GM12865 (cell line): ENCODE measurements at regions not wholly inside any gene's neighbourhood (a gene's known extent, or its start where the extent isn't known, plus 50 kb on each side); places are given as distances from the start of the nearest gene placed in this dataset.
"Not testable (repeated sequence)": the region's sequence is repeated elsewhere in the genome, so short reads cannot be mapped to it uniquely, and the experiment has no call there.

Experiments used
- DNase-seq: peaks from one replicate; pipeline ENCODE4 v3.0.0; 2010; ENCODE audit warnings: low read depth
- H3K4me3 ChIP-seq: 2 replicates; pipeline ENCODE4 v1.5.1; 2011; ENCODE audit warnings: mild to moderate bottlenecking, low read depth, low read length, control low read depth
- CTCF ChIP-seq: IDR thresholded peaks from 2 replicates; pipeline ENCODE4 v1.5.1; 2011; ENCODE audit warnings: low read length, control low read depth, low read depth, inconsistent platforms; ENCODE audit not compliant: insufficient read depth; ENCODE audit errors: missing control alignments

DNA sequence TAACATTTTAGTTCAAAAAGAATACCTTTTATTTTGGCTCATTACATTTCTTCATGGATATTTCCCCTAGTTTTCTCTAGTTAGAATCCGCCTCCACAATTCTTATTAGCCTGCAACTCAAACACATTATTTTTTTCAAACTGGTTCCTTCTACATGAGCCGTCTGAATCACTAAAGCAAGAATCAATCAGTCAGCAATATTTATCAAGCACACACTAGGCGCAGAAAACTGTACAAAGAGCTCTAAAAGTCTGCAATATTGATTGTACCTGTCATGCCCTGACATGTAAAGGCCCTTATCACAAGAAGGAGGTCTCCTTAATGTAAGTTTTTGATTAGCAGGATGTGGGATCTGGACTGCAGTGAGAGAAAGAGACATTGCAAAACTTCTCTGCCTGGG lies 94.8 kb upstream of the CENPE start:
- no peak for DNase-seq
- no peak for TF ChIP-seq CTCF
- H3K4me3 ChIP-seq = no peak overlapping the region

GRCh38 chr4:103292373-103292772 lies 94.2 kb upstream of the CENPE start:
- no peak for TF ChIP-seq CTCF
- no peak for DNase-seq
- no peak overlapping the region for H3K4me3 ChIP-seq

DNA sequence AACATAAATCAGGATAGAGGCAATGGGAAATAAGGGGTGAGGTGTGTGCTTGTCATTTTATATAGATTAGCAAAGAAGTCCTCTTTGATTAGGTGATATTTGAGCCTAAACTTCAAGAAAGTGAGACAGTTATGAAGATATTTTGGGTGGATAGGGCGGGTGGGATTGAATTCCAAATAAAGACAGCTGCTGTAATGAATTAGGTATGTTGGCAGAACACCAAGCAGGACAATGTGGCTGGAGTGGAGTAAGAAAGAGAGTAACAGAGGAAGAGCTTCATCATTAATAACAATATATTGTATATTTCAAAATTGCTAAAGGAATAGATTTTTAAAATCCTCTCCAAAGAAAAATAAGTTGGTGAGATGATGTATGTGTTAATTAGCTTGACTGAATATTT lies 91.0 kb upstream of the CENPE start:
- TF ChIP-seq CTCF = no peak

DNA sequence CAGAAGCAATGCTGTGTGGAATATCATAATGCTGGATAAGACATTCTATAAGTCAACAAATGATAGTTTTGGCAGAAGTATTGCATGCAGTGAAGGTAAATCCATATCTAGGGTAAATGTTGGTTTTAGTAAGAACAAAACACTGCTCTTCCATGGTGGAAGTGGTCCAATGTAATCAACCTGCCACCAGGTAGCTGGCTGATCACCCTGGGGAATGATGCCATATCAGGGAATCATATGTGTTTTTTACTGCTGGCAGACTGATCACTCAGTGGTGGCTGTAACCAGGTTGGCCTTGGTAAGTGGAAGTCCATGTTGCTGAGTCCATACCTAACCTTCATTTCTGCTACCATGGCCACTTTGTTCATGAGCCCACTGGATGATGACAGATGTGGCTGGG lies 74.0 kb upstream of the CENPE start:
- no peak for DNase-seq
- TF ChIP-seq CTCF = no peak
- no peak overlapping the region for H3K4me3 ChIP-seq

More for the DNA sequence above, 91.0 kb upstream of the CENPE start:
- H3K4me3 ChIP-seq = no peak overlapping the region
- DNase-seq = no peak

- H3K4me3 ChIP-seq = no peak overlapping the region
- TF ChIP-seq CTCF = no peak
- DNase-seq = no peak
Measured at GRCh38 chr4:103268746-103269145, 70.6 kb upstream of the CENPE start.

DNA sequence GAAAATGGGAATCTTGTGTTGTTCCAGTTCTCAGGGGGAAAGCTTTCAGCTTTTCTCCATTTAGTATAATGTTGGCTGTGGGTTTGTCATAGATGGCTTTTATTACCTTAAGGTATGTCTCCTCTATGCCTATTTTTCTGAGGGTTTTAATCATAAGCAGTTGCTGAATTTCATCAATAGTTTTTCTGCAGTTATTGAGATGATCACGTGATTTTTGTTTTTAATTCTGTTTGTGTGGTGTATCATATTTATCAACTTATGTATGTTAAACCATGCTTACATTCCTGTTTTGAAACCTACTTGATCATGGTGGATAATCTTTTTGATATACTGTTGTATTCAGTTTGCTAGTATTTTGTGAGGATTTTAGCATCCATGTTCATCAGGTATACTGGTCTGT lies 66.8 kb upstream of the CENPE start:
- H3K4me3 ChIP-seq = no peak overlapping the region
- no peak for TF ChIP-seq CTCF
- no peak for DNase-seq

DNA sequence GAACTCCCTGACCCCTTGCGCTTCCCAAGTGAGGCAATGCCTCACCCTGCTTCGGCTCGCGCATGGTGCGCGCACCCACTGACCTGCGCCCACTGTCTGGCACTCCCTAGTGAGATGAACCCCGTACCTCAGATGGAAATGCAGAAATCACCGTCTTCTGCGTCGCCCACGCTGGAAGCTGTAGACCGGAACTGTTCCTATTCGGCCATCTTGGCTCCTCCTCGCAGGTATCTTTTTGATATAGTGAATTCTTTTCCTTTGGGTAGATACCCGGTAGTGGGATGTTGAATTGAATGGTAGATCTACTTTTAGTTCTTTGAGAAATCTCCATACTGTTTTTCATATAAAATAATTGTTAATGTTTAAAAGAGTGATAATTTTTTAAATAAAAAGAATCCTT lies 57.9 kb upstream of the CENPE start:
- H3K4me3 ChIP-seq, DNase-seq: not testable (repeated sequence)
